ENCODE measurements at regions not wholly inside any gene's neighbourhood (a gene's known extent, or its start where the extent isn't known, plus 50 kb on each side); places are given as distances from the start of the nearest gene placed in this dataset.

DNA sequence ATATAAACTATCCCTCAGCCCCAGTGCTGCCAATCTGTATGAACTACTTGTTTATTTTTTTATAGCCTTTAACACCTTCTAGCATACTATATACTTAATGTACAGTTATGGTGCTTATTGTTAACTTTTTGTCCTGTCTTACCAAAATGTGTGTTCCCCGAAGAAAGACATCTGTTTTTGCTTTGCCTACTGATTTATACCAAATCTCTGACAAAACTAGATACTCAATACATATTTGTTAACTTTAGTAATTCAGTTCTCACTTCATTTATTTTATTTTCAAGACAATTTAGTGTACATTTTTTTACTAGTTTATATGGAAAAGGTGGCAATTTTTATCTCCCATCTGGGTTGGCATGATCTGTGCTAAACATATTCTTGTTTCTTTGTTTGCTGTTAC is 824.3 kb upstream of the ATXN8OS start:
- Histone ChIP-seq H3K36me3 (ENCODE audit: insufficient read depth, insufficient read length, low read length) (no peaks in the 10 kb centered on the region), H3K9ac (ENCODE audit: insufficient read length, low read depth) (no peak overlapping the region), H3K4me1 (ENCODE audit: insufficient read depth, insufficient read length) (no peaks in the 10 kb centered on the region), H3K9me3 (ENCODE audit: insufficient read depth, low read length) (no peaks in the 10 kb centered on the region), H3K4me3 (ENCODE audit: insufficient read length, low read depth) (no peak overlapping the region), H3K27me3 (ENCODE audit: insufficient read depth, insufficient read length) (no peaks in the 10 kb centered on the region)
- DNase-seq (ENCODE audit: low read depth, low spot score): no peak
- TF ChIP-seq ZNF274 (IDR thresholded peaks at IDR 0.05; ENCODE audit: low read depth, low read length) (no peak), YY1 (IDR thresholded peaks at IDR 0.05; ENCODE audit: insufficient read depth, insufficient read length) (no peak), SUZ12 (IDR thresholded peaks at IDR 0.05; ENCODE audit: extremely low read depth, insufficient read depth, insufficient read length) (no peak)

DNA sequence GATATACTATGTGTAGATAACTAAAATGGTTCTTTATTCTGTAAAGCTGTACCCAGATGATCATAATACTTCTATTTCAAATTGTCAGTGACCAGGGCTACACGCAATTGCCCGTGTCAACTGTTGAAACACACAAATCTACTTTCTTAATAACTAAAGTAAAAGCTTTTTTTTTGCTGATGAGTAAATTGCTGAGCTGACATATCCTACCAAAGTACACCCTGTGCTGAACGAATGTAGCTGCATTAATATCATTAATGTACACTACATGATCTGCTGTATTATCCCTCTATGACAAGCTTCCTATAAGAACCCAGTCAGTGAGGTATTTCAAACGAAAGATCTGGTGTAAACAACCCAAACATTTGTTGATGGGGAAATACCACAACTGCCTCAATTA is 827.2 kb upstream of the ATXN8OS start:
- H3K27me3 ChIP-seq (ENCODE audit: insufficient read depth, insufficient read length): no peaks in the 10 kb centered on the region

GRCh38 chr13:69279213-69279612 is 828.4 kb upstream of the ATXN8OS start:
- TF ChIP-seq SUZ12 (IDR thresholded peaks at IDR 0.05; ENCODE audit: extremely low read depth, insufficient read depth, insufficient read length) (no peak), YY1 (IDR thresholded peaks at IDR 0.05; ENCODE audit: insufficient read depth, insufficient read length) (no peak), ZNF274 (IDR thresholded peaks at IDR 0.05; ENCODE audit: low read depth, low read length) (no peak)
- Histone ChIP-seq H3K36me3 (ENCODE audit: insufficient read depth, insufficient read length, low read length) (no peaks in the 10 kb centered on the region), H3K4me1 (ENCODE audit: insufficient read depth, insufficient read length) (no peaks in the 10 kb centered on the region), H3K27me3 (ENCODE audit: insufficient read depth, insufficient read length) (no peaks in the 10 kb centered on the region), H3K9ac (ENCODE audit: insufficient read length, low read depth) (no peak overlapping the region), H3K9me3 (ENCODE audit: insufficient read depth, low read length) (no peaks in the 10 kb centered on the region), H3K4me3 (ENCODE audit: insufficient read length, low read depth) (no peak overlapping the region)
- no peak for DNase-seq (ENCODE audit: low read depth, low spot score)

More for the DNA sequence above, 827.2 kb upstream of the ATXN8OS start:
- Histone ChIP-seq H3K4me3 (ENCODE audit: insufficient read length, low read depth) (no peak overlapping the region), H3K9ac (ENCODE audit: insufficient read length, low read depth) (no peak overlapping the region), H3K9me3 (ENCODE audit: insufficient read depth, low read length) (no peaks in the 10 kb centered on the region), H3K36me3 (ENCODE audit: insufficient read depth, insufficient read length, low read length) (no peaks in the 10 kb centered on the region), H3K4me1 (ENCODE audit: insufficient read depth, insufficient read length) (no peaks in the 10 kb centered on the region)
- no peak for DNase-seq (ENCODE audit: low read depth, low spot score)
- no peak for TF ChIP-seq SUZ12 (IDR thresholded peaks at IDR 0.05; ENCODE audit: extremely low read depth, insufficient read depth, insufficient read length)
- no peak for TF ChIP-seq YY1 (IDR thresholded peaks at IDR 0.05; ENCODE audit: insufficient read depth, insufficient read length)
- no peak for TF ChIP-seq ZNF274 (IDR thresholded peaks at IDR 0.05; ENCODE audit: low read depth, low read length)

DNA sequence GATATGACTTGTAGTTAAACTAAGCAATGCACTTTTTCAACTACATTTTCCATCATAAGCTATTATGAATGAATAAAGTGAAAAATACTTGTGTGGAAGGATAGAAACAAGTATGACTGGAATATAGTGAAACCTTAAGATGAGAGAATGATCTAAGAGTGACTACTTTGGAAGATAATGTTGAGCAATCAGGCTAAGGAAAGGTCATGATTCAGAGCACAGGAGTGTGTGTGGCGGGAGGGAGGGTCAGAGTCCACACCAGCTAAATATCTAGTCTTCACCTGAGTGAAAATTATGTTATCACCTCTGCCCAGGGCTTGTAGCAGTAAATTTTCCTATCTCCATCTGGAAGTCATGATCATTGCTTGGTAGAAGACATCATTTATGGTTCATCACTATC is 833.4 kb upstream of the ATXN8OS start:
- Histone ChIP-seq H3K9ac (ENCODE audit: insufficient read length, low read depth) (no peak overlapping the region), H3K4me3 (ENCODE audit: insufficient read length, low read depth) (no peak overlapping the region), H3K27me3 (ENCODE audit: insufficient read depth, insufficient read length) (no peaks in the 10 kb centered on the region), H3K4me1 (ENCODE audit: insufficient read depth, insufficient read length) (no peaks in the 10 kb centered on the region), H3K36me3 (ENCODE audit: insufficient read depth, insufficient read length, low read length) (no peaks in the 10 kb centered on the region), H3K9me3 (ENCODE audit: insufficient read depth, low read length) (no peaks in the 10 kb centered on the region)
- TF ChIP-seq ZNF274 (IDR thresholded peaks at IDR 0.05; ENCODE audit: low read depth, low read length) (no peak), SUZ12 (IDR thresholded peaks at IDR 0.05; ENCODE audit: extremely low read depth, insufficient read depth, insufficient read length) (no peak), YY1 (IDR thresholded peaks at IDR 0.05; ENCODE audit: insufficient read depth, insufficient read length) (no peak)
- DNase-seq (ENCODE audit: low read depth, low spot score): no peak

DNA sequence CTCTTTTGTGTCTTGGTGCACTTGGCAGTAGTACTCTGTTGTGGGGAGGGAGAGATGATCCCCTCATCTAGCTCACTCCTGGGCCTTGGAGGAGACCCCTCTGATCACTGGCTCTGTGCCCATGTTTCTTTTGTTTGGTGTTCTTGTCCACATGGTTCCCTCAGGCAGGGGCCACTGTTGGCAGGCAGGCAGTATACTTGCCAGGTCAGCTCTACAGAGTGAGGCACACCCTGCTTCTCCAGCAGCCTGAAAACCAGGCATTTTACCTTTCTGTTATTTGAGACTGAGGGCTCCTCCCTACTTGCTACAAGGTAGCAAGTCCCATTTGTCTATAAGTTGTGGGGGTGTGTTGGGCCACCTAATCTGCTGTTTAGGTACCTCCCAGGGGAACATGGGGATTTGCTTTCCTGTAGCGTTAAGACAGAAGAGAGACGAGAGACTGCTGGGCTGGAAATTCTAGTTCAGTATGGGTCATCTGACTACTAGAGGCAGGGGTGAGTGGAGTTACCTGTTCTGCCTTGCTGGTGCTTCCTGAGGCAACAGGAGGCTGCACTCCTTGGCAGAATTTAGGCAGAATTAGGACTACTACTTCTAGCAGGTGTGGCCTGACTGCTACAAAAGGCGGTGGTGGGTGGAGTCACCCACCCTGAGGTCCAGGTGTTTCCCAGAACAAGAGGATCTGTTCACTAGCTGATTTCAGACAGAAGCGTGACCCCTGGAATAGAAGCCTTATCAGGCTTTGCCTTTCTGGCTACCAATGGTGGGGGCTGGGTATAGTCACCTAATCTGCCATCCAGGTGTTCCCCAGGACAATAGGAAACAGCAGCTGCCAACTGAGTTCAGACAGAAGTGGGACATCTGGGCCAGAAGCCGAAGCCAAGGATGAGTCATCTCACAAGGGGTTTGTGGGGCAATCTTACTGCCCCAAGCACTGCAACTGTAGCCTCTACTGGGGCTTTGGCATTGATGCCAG is 843.0 kb upstream of the ATXN8OS start:
- no peak overlapping the region for H3K4me3 ChIP-seq (ENCODE audit: insufficient read length, low read depth)
- TF ChIP-seq SUZ12 (IDR thresholded peaks at IDR 0.05; ENCODE audit: extremely low read depth, insufficient read depth, insufficient read length): no peak
- TF ChIP-seq YY1 (IDR thresholded peaks at IDR 0.05; ENCODE audit: insufficient read depth, insufficient read length): no peak
- TF ChIP-seq ZNF274 (IDR thresholded peaks at IDR 0.05; ENCODE audit: low read depth, low read length): no peak
- H3K36me3 ChIP-seq (ENCODE audit: insufficient read depth, insufficient read length, low read length): no peaks in the 10 kb centered on the region
- H3K9me3 ChIP-seq (ENCODE audit: insufficient read depth, low read length): no peaks in the 10 kb centered on the region
- H3K9ac ChIP-seq (ENCODE audit: insufficient read length, low read depth): no peak overlapping the region
- no peaks in the 10 kb centered on the region for H3K27me3 ChIP-seq (ENCODE audit: insufficient read depth, insufficient read length)
- no peak for DNase-seq (ENCODE audit: low read depth, low spot score)
- no peaks in the 10 kb centered on the region for H3K4me1 ChIP-seq (ENCODE audit: insufficient read depth, insufficient read length)

DNA sequence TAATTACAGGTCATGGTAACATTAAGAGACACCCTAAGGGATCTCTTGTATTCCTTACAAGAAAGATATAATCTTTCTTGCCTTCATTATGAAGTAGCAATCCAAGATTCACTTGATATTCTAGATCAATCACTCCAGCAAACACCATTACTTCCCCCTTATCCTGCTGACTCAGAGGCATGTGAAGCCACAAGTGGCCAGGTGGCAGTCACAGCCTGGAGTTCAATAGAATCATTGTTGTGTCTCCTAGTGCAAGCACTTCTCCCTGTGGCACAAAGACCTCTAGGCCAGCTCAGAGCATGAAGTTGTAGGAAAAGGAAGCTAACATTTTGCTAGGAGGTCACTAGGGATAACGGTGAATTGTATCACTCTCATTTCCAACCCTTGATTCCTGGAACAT is 864.3 kb upstream of the ATXN8OS start:
- TF ChIP-seq SUZ12 (IDR thresholded peaks at IDR 0.05; ENCODE audit: extremely low read depth, insufficient read depth, insufficient read length) (no peak), ZNF274 (IDR thresholded peaks at IDR 0.05; ENCODE audit: low read depth, low read length) (no peak), YY1 (IDR thresholded peaks at IDR 0.05; ENCODE audit: insufficient read depth, insufficient read length) (no peak)
- no peak for DNase-seq (ENCODE audit: low read depth, low spot score)
- Histone ChIP-seq H3K4me1 (ENCODE audit: insufficient read depth, insufficient read length) (no peaks in the 10 kb centered on the region), H3K9me3 (ENCODE audit: insufficient read depth, low read length) (no peaks in the 10 kb centered on the region), H3K9ac (ENCODE audit: insufficient read length, low read depth) (no peak overlapping the region), H3K27me3 (ENCODE audit: insufficient read depth, insufficient read length) (no peaks in the 10 kb centered on the region), H3K4me3 (ENCODE audit: insufficient read length, low read depth) (no peak overlapping the region), H3K36me3 (ENCODE audit: insufficient read depth, insufficient read length, low read length) (no peaks in the 10 kb centered on the region)

- DNase-seq (ENCODE audit: low read depth, low spot score): no peak
- Histone ChIP-seq H3K9me3 (ENCODE audit: insufficient read depth, low read length) (no peaks in the 10 kb centered on the region), H3K27me3 (ENCODE audit: insufficient read depth, insufficient read length) (no peaks in the 10 kb centered on the region), H3K4me1 (ENCODE audit: insufficient read depth, insufficient read length) (no peaks in the 10 kb centered on the region), H3K9ac (ENCODE audit: insufficient read length, low read depth) (no peak overlapping the region), H3K4me3 (ENCODE audit: insufficient read length, low read depth) (no peak overlapping the region), H3K36me3 (ENCODE audit: insufficient read depth, insufficient read length, low read length) (no peaks in the 10 kb centered on the region)
- TF ChIP-seq YY1 (IDR thresholded peaks at IDR 0.05; ENCODE audit: insufficient read depth, insufficient read length) (no peak), SUZ12 (IDR thresholded peaks at IDR 0.05; ENCODE audit: extremely low read depth, insufficient read depth, insufficient read length) (no peak), ZNF274 (IDR thresholded peaks at IDR 0.05; ENCODE audit: low read depth, low read length) (no peak)
These were observed 873.5 kb upstream of the ATXN8OS start for GRCh38 chr13:69234171-69234570.
